Cardiac muscle cell (in vitro differentiated cells and primary cell): ENCODE measurements at regions not wholly inside any gene's neighbourhood (a gene's known extent, or its start where the extent isn't known, plus 50 kb on each side); places are given as distances from the start of the nearest gene placed in this dataset.

Experiments used
- DNase-seq, 2 donors: peaks; one replicate each; pipeline versions ENCODE4 v3.0.0 to v3.0.0-alpha.2; 2010 to 2017; ENCODE audit warnings: low read depth in 1 of 2, low spot score in 1 of 2
- H3K27ac ChIP-seq: fragments of 200-600 bp; sonication (generic); 2 replicates; pipeline ENCODE4 v1.5.1; 2016
- H3K27me3 ChIP-seq: fragments of 200-600 bp; sonication (generic); 2 replicates; pipeline ENCODE4 v1.6.0; 2016; ENCODE audit warnings: control low read depth
- H3K36me3 ChIP-seq: fragments of 200-600 bp; sonication (generic); 2 replicates; pipeline ENCODE4 v1.5.1; 2016; ENCODE audit warnings: control low read depth
- H3K4me1 ChIP-seq: fragments of 200-600 bp; sonication (generic); 2 replicates; pipeline ENCODE4 v1.8.1; 2017; ENCODE audit warnings: low read depth, mild to moderate bottlenecking, mixed run types
- H3K4me3 ChIP-seq: fragments of 200-600 bp; sonication (generic); 2 replicates; pipeline ENCODE4 v1.5.1; 2016; ENCODE audit warnings: mild to moderate bottlenecking
- H3K9me3 ChIP-seq: fragments of 200-600 bp; sonication (generic); 2 replicates; pipeline ENCODE4 v1.5.1; 2017; ENCODE audit warnings: low read depth, mild to moderate bottlenecking, control low read depth
- CTCF ChIP-seq: IDR thresholded peaks from 2 replicates; pipeline ENCODE4 v1.5.1; 2012; ENCODE audit warnings: low read depth, mild to moderate bottlenecking, low read length

GRCh38 chr6:14619419-14619781 lies 501.8 kb downstream of the CD83 start:
- no peaks in the 10 kb centered on the region for H3K9me3 ChIP-seq
- H3K27me3 ChIP-seq, result no peaks in the 10 kb centered on the region
- H3K4me1 ChIP-seq, result peaks cover 28% of the 10 kb centered on the region
- H3K4me3 ChIP-seq, result no peak overlapping the region
- no peaks in the 10 kb centered on the region for H3K36me3 ChIP-seq
- peak in 1 of 2 donors; percentile 67 for DNase-seq
- no peak for TF ChIP-seq CTCF
- H3K27ac ChIP-seq, result no peak overlapping the region

GRCh38 chr6:14620522-14620921 lies 502.9 kb downstream of the CD83 start:
- DNase-seq, result no peak

GRCh38 chr6:14621518-14621917 lies 503.9 kb downstream of the CD83 start:
- H3K36me3 ChIP-seq, result no peaks in the 10 kb centered on the region
- no peak for TF ChIP-seq CTCF
- peaks cover 28% of the 10 kb centered on the region for H3K4me1 ChIP-seq
- DNase-seq, result peak in 1 of 2 donors; percentile 30
- no peaks in the 10 kb centered on the region for H3K9me3 ChIP-seq
- H3K27me3 ChIP-seq, result no peaks in the 10 kb centered on the region
- no peak overlapping the region for H3K27ac ChIP-seq
- H3K4me3 ChIP-seq, result no peak overlapping the region

More at GRCh38 chr6:14620522-14620921, 502.9 kb downstream of the CD83 start:
- Histone ChIP-seq H3K4me3 (no peak overlapping the region), H3K9me3 (no peaks in the 10 kb centered on the region), H3K27ac (no peak overlapping the region), H3K27me3 (no peaks in the 10 kb centered on the region), H3K36me3 (no peaks in the 10 kb centered on the region), H3K4me1 (peaks cover 28% of the 10 kb centered on the region)
- no peak for TF ChIP-seq CTCF

GRCh38 chr6:14622085-14622484 lies 504.5 kb downstream of the CD83 start:
- no peak for DNase-seq
- H3K9me3 ChIP-seq, result no peaks in the 10 kb centered on the region
- H3K27me3 ChIP-seq, result no peaks in the 10 kb centered on the region
- no peak overlapping the region for H3K4me3 ChIP-seq
- H3K36me3 ChIP-seq, result no peaks in the 10 kb centered on the region
- no peak for TF ChIP-seq CTCF
- no peak overlapping the region for H3K27ac ChIP-seq
- H3K4me1 ChIP-seq, result peaks cover 28% of the 10 kb centered on the region

- H3K9me3 ChIP-seq, result no peaks in the 10 kb centered on the region
- DNase-seq, result peak in 1 of 2 donors; percentile 83
- no peaks in the 10 kb centered on the region for H3K36me3 ChIP-seq
- H3K4me1 ChIP-seq, result peaks cover 28% of the 10 kb centered on the region
- TF ChIP-seq CTCF, result no peak
- no peak overlapping the region for H3K27ac ChIP-seq
- no peak overlapping the region for H3K4me3 ChIP-seq
- no peaks in the 10 kb centered on the region for H3K27me3 ChIP-seq
Observed at GRCh38 chr6:14622909-14623505, 505.4 kb downstream of the CD83 start.
